Caco-2 (cell line): ENCODE measurements at regions not wholly inside any gene's neighbourhood (a gene's known extent, or its start where the extent isn't known, plus 50 kb on each side); places are given as distances from the start of the nearest gene placed in this dataset.
"Not testable (repeated sequence)": the region's sequence is repeated elsewhere in the genome, so short reads cannot be mapped to it uniquely, and the experiment has no call there.

Experiments used
- BruUV-seq: library from RNA; stranded (reverse); fragments of 400-500 nt; replicated peaks from 2 replicates; lab custom pipeline; 2021; lab: Mats Ljungman, UMichigan
- CTCF ChIA-PET: fragments of 300-600 bp; sonication (Branson Sonifier 250); formaldehyde crosslinking; loops from one replicate; lab custom pipeline; 2022; ENCODE audit warnings: antibody characterized with exemption; lab: Charles Lee
- POLR2A ChIA-PET: fragments of 300-600 bp; sonication (Branson Sonifier 250); formaldehyde crosslinking; loops from one replicate; lab custom pipeline; 2022; ENCODE audit warnings: antibody characterized with exemption; lab: Charles Lee
- DNase-seq, 2 experiments: peaks; one replicate each; pipeline versions ENCODE4 v3.0.0 to v3.0.0-alpha.2; 2020 to 2022
- H3K27me3 ChIP-seq: replicated peaks from 2 replicates; pipeline ENCODE4 v1.6.0; 2011; ENCODE audit warnings: low read length; ENCODE audit not compliant: control insufficient read depth, insufficient read depth
- H3K36me3 ChIP-seq: 2 replicates; pipeline ENCODE4 v1.5.1; 2011; ENCODE audit warnings: low read length; ENCODE audit not compliant: control insufficient read depth, insufficient read depth
- H3K4me1 ChIP-seq: fragments of 250-450 bp; sonication (Bioruptor Pico); 2 replicates; pipeline ENCODE4 v1.5.1; 2020; ENCODE audit warnings: mild to moderate bottlenecking
- H3K4me3 ChIP-seq: 2 replicates; pipeline ENCODE4 v1.5.1; 2011; ENCODE audit warnings: low read depth, mild to moderate bottlenecking, control low read depth, low read length
- H3K9me3 ChIP-seq: fragments of 250-450 bp; sonication (Bioruptor Pico); 2 replicates; pipeline ENCODE4 v1.5.1; 2020; ENCODE audit warnings: mild to moderate bottlenecking, moderate library complexity
- H3K27ac Mint-ChIP-seq: one replicate; pipeline ENCODE4 v1.8.0; 2022; ENCODE audit warnings: mixed read lengths; ENCODE audit not compliant: unreplicated experiment
- H3K27me3 Mint-ChIP-seq: one replicate; pipeline ENCODE4 v1.8.0; 2022; ENCODE audit warnings: mixed read lengths; ENCODE audit not compliant: insufficient read depth, unreplicated experiment
- H3K36me3 Mint-ChIP-seq: one replicate; pipeline ENCODE4 v1.8.0; 2022; ENCODE audit warnings: mild to moderate bottlenecking, mixed read lengths; ENCODE audit not compliant: insufficient read depth, unreplicated experiment
- H3K4me1 Mint-ChIP-seq: one replicate; pipeline ENCODE4 v1.8.0; 2022; ENCODE audit warnings: low read depth, mixed read lengths; ENCODE audit not compliant: unreplicated experiment
- H3K4me3 Mint-ChIP-seq: one replicate; pipeline ENCODE4 v1.8.0; 2022; ENCODE audit warnings: mild to moderate bottlenecking, moderate library complexity, mixed read lengths; ENCODE audit not compliant: unreplicated experiment
- H3K9me3 Mint-ChIP-seq: one replicate; pipeline ENCODE4 v1.8.0; 2022; ENCODE audit warnings: mixed read lengths; ENCODE audit not compliant: unreplicated experiment
- intact Hi-C: fragments of 100-400 bp; cut with micrococcal nuclease; formaldehyde crosslinking; loops from one replicate; pipeline ENCODE4 v1.10.0; 2022; ENCODE audit not compliant: unreplicated experiment
- TF ChIP-seq, protein P1 (sequence below), 2 experiments: fragments of 200-600 bp in 1 of 2; IDR thresholded peaks; 1 replicate in 1 of 2; 2 replicates in 1 of 2; pipeline versions ENCODE4 v1.5.1 to v1.8.0; 2011 to 2022; ENCODE audit warnings: antibody characterized with exemption in 1 of 2, control low read depth in 1 of 2, inconsistent platforms in 1 of 2, low read depth in 1 of 2, low read length in 1 of 2, mild to moderate bottlenecking in 1 of 2, moderate library complexity in 1 of 2; ENCODE audit not compliant: insufficient read depth in 1 of 2, severe bottlenecking in 1 of 2, unreplicated experiment in 1 of 2

DNA sequence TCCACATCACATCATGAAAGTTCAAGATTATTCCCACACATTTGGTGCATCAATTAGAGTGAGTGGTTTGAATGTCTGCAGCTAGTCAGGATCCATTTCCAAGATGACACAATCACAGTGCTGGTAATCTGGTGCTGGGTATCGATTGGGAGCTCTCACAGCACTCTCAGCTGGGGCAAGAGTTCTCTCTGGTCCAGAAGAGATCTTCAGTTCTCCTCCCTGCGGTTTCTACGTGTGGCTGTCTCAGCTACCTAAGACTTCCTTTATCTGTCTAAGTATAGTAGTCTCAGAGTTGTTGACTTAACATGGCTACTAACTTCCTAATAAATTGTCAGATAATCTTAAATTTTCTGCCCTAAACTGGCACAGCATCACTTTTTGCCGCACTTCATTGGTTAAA is 358.0 kb upstream of the BRINP3 start:
- intact Hi-C loops, result no loop called here
- no peaks in the 10 kb centered on the region for H3K4me1 Mint-ChIP-seq
- POLR2A ChIA-PET, result no interaction called here
- CTCF ChIA-PET, result no interaction called here
- H3K9me3 Mint-ChIP-seq, result no peaks in the 10 kb centered on the region
- DNase-seq, result no peak
- H3K36me3 Mint-ChIP-seq, result no peaks in the 10 kb centered on the region
- Histone ChIP-seq H3K27me3 (no peaks in the 10 kb centered on the region), H3K36me3 (no peaks in the 10 kb centered on the region), H3K9me3 (no peaks in the 10 kb centered on the region), H3K4me1 (no peaks in the 10 kb centered on the region), H3K4me3 (no peak overlapping the region)
- no peak overlapping the region for H3K4me3 Mint-ChIP-seq
- no TSS peak for BruUV-seq
- TF ChIP-seq, protein P1, sequence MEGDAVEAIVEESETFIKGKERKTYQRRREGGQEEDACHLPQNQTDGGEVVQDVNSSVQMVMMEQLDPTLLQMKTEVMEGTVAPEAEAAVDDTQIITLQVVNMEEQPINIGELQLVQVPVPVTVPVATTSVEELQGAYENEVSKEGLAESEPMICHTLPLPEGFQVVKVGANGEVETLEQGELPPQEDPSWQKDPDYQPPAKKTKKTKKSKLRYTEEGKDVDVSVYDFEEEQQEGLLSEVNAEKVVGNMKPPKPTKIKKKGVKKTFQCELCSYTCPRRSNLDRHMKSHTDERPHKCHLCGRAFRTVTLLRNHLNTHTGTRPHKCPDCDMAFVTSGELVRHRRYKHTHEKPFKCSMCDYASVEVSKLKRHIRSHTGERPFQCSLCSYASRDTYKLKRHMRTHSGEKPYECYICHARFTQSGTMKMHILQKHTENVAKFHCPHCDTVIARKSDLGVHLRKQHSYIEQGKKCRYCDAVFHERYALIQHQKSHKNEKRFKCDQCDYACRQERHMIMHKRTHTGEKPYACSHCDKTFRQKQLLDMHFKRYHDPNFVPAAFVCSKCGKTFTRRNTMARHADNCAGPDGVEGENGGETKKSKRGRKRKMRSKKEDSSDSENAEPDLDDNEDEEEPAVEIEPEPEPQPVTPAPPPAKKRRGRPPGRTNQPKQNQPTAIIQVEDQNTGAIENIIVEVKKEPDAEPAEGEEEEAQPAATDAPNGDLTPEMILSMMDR (IDR thresholded peaks at IDR 0.05; ENCODE audit: insufficient read depth in 1 of 2, low read depth in 1 of 2, low read length in 1 of 2, severe bottlenecking in 1 of 2, unreplicated experiment in 1 of 2), result no peak
- no peaks in the 10 kb centered on the region for H3K27me3 Mint-ChIP-seq
- H3K27ac Mint-ChIP-seq, result no peak overlapping the region

DNA sequence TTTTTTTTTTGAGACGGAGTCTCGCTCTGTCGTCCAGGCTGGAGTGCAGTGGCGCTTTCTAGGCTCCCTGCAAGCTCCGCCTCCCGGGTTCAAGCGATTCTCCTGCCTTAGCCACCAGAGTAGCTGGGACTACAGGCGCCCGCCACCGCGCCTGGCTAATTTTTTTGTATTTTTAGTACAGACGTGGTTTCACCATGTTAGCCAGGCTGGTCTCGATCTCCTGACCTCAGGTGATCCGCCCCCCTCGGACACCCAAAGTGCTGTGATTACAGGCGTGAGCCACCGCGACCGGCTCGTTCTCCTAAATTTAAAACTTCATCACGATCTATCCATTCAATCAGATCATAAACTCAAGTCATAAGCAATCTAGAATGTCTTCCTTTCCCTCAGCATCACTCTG is 359.5 kb upstream of the BRINP3 start:
- intact Hi-C loops, H3K9me3 Mint-ChIP-seq, BruUV-seq, H3K4me3 Mint-ChIP-seq, H3K27me3 Mint-ChIP-seq, H3K4me1 Mint-ChIP-seq, H3K36me3 Mint-ChIP-seq, CTCF ChIA-PET, H3K4me1 ChIP-seq, H3K9me3 ChIP-seq, DNase-seq, H3K27ac Mint-ChIP-seq, H3K27me3 ChIP-seq, POLR2A ChIA-PET, H3K4me3 ChIP-seq, H3K36me3 ChIP-seq: not testable (repeated sequence)

DNA sequence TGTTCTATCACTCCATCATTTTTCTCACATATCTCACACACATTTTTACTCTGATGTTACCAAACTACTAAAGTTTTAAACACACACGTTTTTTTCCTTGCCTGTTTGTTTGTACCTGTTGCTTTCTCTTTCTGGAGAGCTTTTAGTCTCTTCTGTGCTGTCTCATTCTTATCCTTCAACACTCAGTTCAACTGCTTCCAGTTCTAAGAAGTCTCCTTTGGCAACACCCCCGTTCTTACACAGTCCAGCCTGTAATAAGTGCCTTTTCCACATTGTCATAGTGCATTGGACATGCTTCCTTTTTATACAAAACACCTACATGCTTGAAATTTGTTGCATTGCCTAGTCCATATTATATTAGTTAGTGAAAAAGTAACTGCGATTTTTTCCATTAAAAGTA is 360.2 kb upstream of the BRINP3 start:
- H3K4me3 ChIP-seq, result no peak overlapping the region
- ChIA-PET CTCF (no interaction called here), POLR2A (no interaction called here)
- no TSS peak for BruUV-seq
- no peaks in the 10 kb centered on the region for H3K4me1 Mint-ChIP-seq
- no peaks in the 10 kb centered on the region for H3K27me3 Mint-ChIP-seq
- H3K36me3 Mint-ChIP-seq, result no peaks in the 10 kb centered on the region
- no peak overlapping the region for H3K27ac Mint-ChIP-seq
- no peak for DNase-seq
- intact Hi-C loops, result no loop called here
- no peaks in the 10 kb centered on the region for H3K27me3 ChIP-seq
- H3K4me3 Mint-ChIP-seq, result no peak overlapping the region
- TF ChIP-seq, protein P1 (IDR thresholded peaks at IDR 0.05; ENCODE audit: insufficient read depth in 1 of 2, low read depth in 1 of 2, low read length in 1 of 2, severe bottlenecking in 1 of 2, unreplicated experiment in 1 of 2), result no peak
- no peaks in the 10 kb centered on the region for H3K4me1 ChIP-seq
- no peaks in the 10 kb centered on the region for H3K9me3 ChIP-seq
- no peaks in the 10 kb centered on the region for H3K9me3 Mint-ChIP-seq
- no peaks in the 10 kb centered on the region for H3K36me3 ChIP-seq

DNA sequence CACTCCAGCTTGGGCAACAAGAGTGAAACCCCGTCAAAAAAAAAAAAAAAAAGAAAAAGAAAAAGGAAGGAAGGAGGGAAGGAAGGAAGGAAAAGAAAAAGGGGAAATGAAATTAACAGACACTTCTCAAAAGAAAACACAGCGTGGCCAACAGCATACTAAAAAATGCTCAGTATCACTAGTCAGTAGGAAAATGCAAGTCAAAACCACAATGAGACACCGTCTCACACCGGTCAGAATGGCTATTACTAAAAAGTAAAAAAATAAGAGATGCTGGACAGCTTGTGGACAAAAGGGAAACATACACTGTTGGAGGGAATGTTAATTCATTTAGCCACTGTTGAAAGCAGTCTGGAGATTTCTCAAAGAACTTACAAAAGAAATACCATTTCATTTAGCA is 369.5 kb upstream of the BRINP3 start:
- BruUV-seq, result no TSS peak
- 0 out of 2 replicates have a peak, but pooled peaks cover 8% of the 10 kb centered on the region for H3K4me1 ChIP-seq
- ChIA-PET POLR2A (no interaction called here), CTCF (no interaction called here)
- TF ChIP-seq, protein P1 (IDR thresholded peaks at IDR 0.05; ENCODE audit: insufficient read depth in 1 of 2, low read depth in 1 of 2, low read length in 1 of 2, severe bottlenecking in 1 of 2, unreplicated experiment in 1 of 2), result no peak
- H3K9me3 Mint-ChIP-seq, result no peaks in the 10 kb centered on the region
- no peaks in the 10 kb centered on the region for H3K36me3 ChIP-seq
- intact Hi-C loops, result no loop called here
- peaks cover 9% of the 10 kb centered on the region for H3K4me1 Mint-ChIP-seq
- H3K4me3 ChIP-seq, result no peak overlapping the region
- no peaks in the 10 kb centered on the region for H3K27me3 ChIP-seq
- no peak overlapping the region for H3K4me3 Mint-ChIP-seq
- no peak for DNase-seq
- no peaks in the 10 kb centered on the region for H3K9me3 ChIP-seq
- no peak overlapping the region for H3K27ac Mint-ChIP-seq
- H3K36me3 Mint-ChIP-seq, result no peaks in the 10 kb centered on the region
- H3K27me3 Mint-ChIP-seq, result no peaks in the 10 kb centered on the region
